Neural cell (in vitro differentiated cells): ENCODE measurements at regions not wholly inside any gene's neighbourhood (a gene's known extent, or its start where the extent isn't known, plus 50 kb on each side); places are given as distances from the start of the nearest gene placed in this dataset.

ENCODE experiments used
- H2AFZ ChIP-seq: fragments of 200-600, 300-800 bp; sonication (generic), shearing (Covaris generic); 2 replicates; pipeline ENCODE4 v1.6.0; 2014; ENCODE audit warnings: low read depth, mild to moderate bottlenecking, antibody characterized with exemption, low read length, moderate library complexity
- H3F3A ChIP-seq: fragments of 200-600 bp; shearing (Covaris generic); 2 replicates; pipeline ENCODE4 v1.6.1; 2016; ENCODE audit warnings: mild to moderate bottlenecking, moderate library complexity, mixed read lengths, antibody characterized with exemption, low read length; ENCODE audit not compliant: insufficient read depth, poor library complexity, severe bottlenecking
- H3K27ac ChIP-seq: fragments of 200-600, 300-800 bp; sonication (generic), shearing (Covaris generic); 2 replicates; pipeline ENCODE4 v1.5.1; 2014; ENCODE audit warnings: mild to moderate bottlenecking, low read length, moderate library complexity
- H3K27me3 ChIP-seq: fragments of 300-800, 200-600 bp; sonication (generic), shearing (Covaris generic); 2 replicates; pipeline ENCODE4 v1.6.0; 2014; ENCODE audit warnings: mild to moderate bottlenecking, low read depth, low read length, moderate library complexity; ENCODE audit not compliant: insufficient read depth
- H3K36me3 ChIP-seq: fragments of 300-800, 200-600 bp; sonication (generic), shearing (Covaris generic); 2 replicates; pipeline ENCODE4 v1.5.1; 2014; ENCODE audit warnings: mild to moderate bottlenecking, antibody characterized with exemption, low read length, moderate library complexity; ENCODE audit not compliant: insufficient read depth
- H3K4me2 ChIP-seq: fragments of 300-800, 200-600 bp; sonication (generic), shearing (Covaris generic); 2 replicates; pipeline ENCODE4 v1.6.0; 2014; ENCODE audit warnings: mild to moderate bottlenecking, low read length
- H3K4me3 ChIP-seq: fragments of 300-800, 200-600 bp; sonication (generic), shearing (Covaris generic); 2 replicates; pipeline ENCODE4 v1.5.1; 2014; ENCODE audit warnings: mild to moderate bottlenecking, low read length, moderate library complexity
- H3K79me2 ChIP-seq: fragments of 200-600 bp; shearing (Covaris generic); replicated peaks from 2 replicates; pipeline ENCODE4 v1.6.0; 2014; ENCODE audit warnings: mild to moderate bottlenecking, low read length, moderate library complexity; ENCODE audit not compliant: insufficient read depth
- H3K9ac ChIP-seq: fragments of 300-800, 200-600 bp; sonication (generic), shearing (Covaris generic); 2 replicates; pipeline ENCODE4 v1.6.1; 2016; ENCODE audit warnings: mild to moderate bottlenecking, low read length, mixed read lengths
- H3K9me2 ChIP-seq: fragments of 200-600 bp; shearing (Covaris generic); 2 replicates; pipeline ENCODE4 v1.6.1; 2016; ENCODE audit warnings: mild to moderate bottlenecking, low read length, mixed read lengths; ENCODE audit not compliant: insufficient read depth
- H3K9me3 ChIP-seq: fragments of 200-600, 300-800 bp; sonication (generic), shearing (Covaris generic); 2 replicates; pipeline ENCODE4 v1.6.1; 2016; ENCODE audit warnings: mild to moderate bottlenecking, mixed run types, low read length, moderate library complexity, mixed read lengths
- H4K20me1 ChIP-seq: fragments of 200-600 bp; shearing (Covaris generic); 2 replicates; pipeline ENCODE4 v1.6.1; 2016; ENCODE audit warnings: mild to moderate bottlenecking, mixed run types; ENCODE audit not compliant: insufficient read depth
- CTCF ChIP-seq: fragments of 450-650 bp; IDR thresholded peaks from 2 replicates; pipeline ENCODE4 v1.5.1; 2014; ENCODE audit warnings: antibody characterized with exemption, mild to moderate bottlenecking, moderate library complexity; ENCODE audit not compliant: poor library complexity, severe bottlenecking
- EP300 ChIP-seq: fragments of 450-650 bp; conservative IDR thresholded peaks from 2 replicates; pipeline ENCODE4 v1.6.1; 2014; ENCODE audit warnings: antibody characterized with exemption, mild to moderate bottlenecking, moderate library complexity; ENCODE audit not compliant: poor library complexity, severe bottlenecking
- EZH2 ChIP-seq: fragments of 200-600, 300-800 bp; shearing (Covaris generic), sonication (generic); IDR thresholded peaks from 2 replicates; pipeline ENCODE4 v1.6.1; 2014; ENCODE audit warnings: antibody characterized with exemption, low read length, borderline replicate concordance, mild to moderate bottlenecking; ENCODE audit not compliant: insufficient read depth, poor library complexity, severe bottlenecking
- MXI1 ChIP-seq: fragments of 450-650 bp; conservative IDR thresholded peaks from 2 replicates; pipeline ENCODE4 v1.6.1; 2014; ENCODE audit warnings: antibody characterized with exemption, mild to moderate bottlenecking; ENCODE audit not compliant: poor library complexity, severe bottlenecking
- POLR2AphosphoS5 ChIP-seq: IDR thresholded peaks from 2 replicates; pipeline ENCODE4 v1.6.1; 2012
- RAD21 ChIP-seq: fragments of 450-650 bp; conservative IDR thresholded peaks from 2 replicates; pipeline ENCODE4 v1.6.1; 2014; ENCODE audit warnings: antibody characterized with exemption, mild to moderate bottlenecking, moderate library complexity
- REST ChIP-seq: IDR thresholded peaks from 2 replicates; pipeline ENCODE4 v1.6.1; 2012; ENCODE audit warnings: borderline replicate concordance
- SMC3 ChIP-seq: fragments of 450-650 bp; conservative IDR thresholded peaks from 2 replicates; pipeline ENCODE4 v1.6.1; 2014; ENCODE audit warnings: antibody characterized with exemption, mild to moderate bottlenecking, moderate library complexity; ENCODE audit not compliant: poor library complexity
- TAF1 ChIP-seq: IDR thresholded peaks from 2 replicates; pipeline ENCODE4 v1.6.1; 2012; ENCODE audit warnings: low read depth

DNA sequence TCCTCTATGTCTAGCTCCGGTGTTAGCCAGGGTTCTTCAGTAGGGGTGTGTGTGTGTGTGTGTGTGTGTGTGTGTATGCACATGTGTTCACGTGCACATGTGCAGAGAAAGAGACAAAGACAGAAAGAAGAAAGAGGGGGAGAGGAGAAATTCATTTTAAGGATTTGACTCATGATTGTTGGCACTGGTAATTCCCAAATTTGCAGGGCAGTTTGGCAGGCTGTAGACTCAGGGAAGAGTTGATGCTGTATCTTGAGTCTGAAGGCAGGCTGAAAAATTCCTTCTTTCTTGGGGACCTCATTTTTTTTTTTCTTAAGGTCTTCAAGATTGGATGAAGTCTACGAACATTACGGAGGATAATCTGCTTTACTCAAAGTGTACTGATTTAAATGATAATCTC, 335.7 kb downstream of the NSG2 start:
- Histone ChIP-seq H3K36me3 (no peaks in the 10 kb centered on the region), H3K79me2 (no peaks in the 10 kb centered on the region), H2AFZ (no peak overlapping the region), H3K9ac (no peak overlapping the region), H3K4me2 (no peak overlapping the region), H3K27ac (no peak overlapping the region), H3F3A (no peaks in the 10 kb centered on the region), H3K4me3 (no peak overlapping the region), H3K27me3 (no peaks in the 10 kb centered on the region), H4K20me1 (no peaks in the 10 kb centered on the region), H3K9me2 (no peaks in the 10 kb centered on the region), H3K9me3 (no peaks in the 10 kb centered on the region)
- TF ChIP-seq REST (no peak), POLR2AphosphoS5 (no peak), CTCF (no peak)

DNA sequence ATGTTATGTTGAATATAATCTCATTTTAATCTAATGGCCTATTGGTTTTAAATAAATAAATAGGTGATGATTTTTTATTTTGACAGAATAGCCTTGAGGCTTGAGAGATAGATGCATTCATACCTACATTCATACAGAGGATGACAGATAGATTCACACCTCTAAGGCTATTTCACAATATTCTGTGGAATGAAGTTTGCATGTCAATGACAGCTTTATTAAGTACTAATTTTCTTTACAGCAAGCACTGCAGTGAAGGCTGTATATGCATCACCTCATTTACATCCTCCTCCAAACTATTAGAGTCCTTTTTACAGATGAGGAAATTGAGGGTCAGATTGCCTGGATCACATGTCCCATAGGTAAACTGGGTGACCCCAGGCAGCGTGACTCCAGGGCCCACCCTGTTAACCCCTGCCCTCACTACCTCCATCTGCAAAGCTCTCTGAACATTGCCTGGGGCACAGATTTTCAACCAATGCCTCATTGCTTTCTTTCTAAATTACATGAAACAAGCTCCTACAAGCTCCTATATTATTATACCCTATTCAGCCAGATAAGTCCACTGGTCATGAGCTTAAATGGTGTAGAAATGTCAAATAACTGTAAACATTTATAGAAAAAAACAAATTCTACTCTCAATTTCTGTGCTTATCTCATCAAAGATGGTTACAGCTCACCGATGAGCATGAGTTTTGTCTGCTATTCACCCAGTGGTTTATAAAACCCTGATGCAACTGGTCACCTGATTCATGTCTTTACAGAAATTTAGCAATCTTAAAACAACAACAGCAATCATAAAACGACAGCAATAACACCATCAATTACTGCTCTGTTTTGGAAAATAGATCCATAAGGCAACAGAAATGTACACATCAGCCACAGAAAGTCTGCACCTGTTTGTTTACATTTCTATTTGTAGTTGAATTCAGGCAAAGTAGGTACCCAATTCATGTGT, 338.0 kb downstream of the NSG2 start:
- H3K4me3 ChIP-seq = no peak overlapping the region
- H3K4me2 ChIP-seq = no peak overlapping the region
- H3K9ac ChIP-seq = no peak overlapping the region
- H3K36me3 ChIP-seq = no peaks in the 10 kb centered on the region
- no peaks in the 10 kb centered on the region for H3K79me2 ChIP-seq
- TF ChIP-seq SMC3 = no peak
- no peak for TF ChIP-seq TAF1
- no peak for TF ChIP-seq MXI1
- TF ChIP-seq POLR2AphosphoS5 = no peak
- TF ChIP-seq RAD21 = no peak
- TF ChIP-seq EZH2 = no peak
- no peak for TF ChIP-seq EP300
- no peak for TF ChIP-seq REST
- H4K20me1 ChIP-seq = no peaks in the 10 kb centered on the region
- no peaks in the 10 kb centered on the region for H3K9me3 ChIP-seq
- no peaks in the 10 kb centered on the region for H3K9me2 ChIP-seq
- no peak overlapping the region for H2AFZ ChIP-seq
- no peaks in the 10 kb centered on the region for H3F3A ChIP-seq
- no peaks in the 10 kb centered on the region for H3K27me3 ChIP-seq
- no peak overlapping the region for H3K27ac ChIP-seq
